Keratinocyte (primary cell): ENCODE measurements at regions not wholly inside any gene's neighbourhood (a gene's known extent, or its start where the extent isn't known, plus 50 kb on each side); places are given as distances from the start of the nearest gene placed in this dataset.

Experiments used
- DNase-seq: peaks from one replicate; pipeline ENCODE4 v3.0.0-alpha.2; 2011; ENCODE audit warnings: low read depth, missing footprints, low spot score
- FAIRE-seq: peaks from 2 replicates; lab custom pipeline; 2011; peaks lifted over from hg19 to GRCh38; lab: Jason Lieb, UNC
- H2AFZ ChIP-seq: 2 replicates; pipeline ENCODE4 v1.6.0; 2012; ENCODE audit warnings: low read length, control low read depth, inconsistent platforms; ENCODE audit not compliant: control insufficient read depth
- H3K27ac ChIP-seq: 2 replicates; pipeline ENCODE4 v1.5.1; 2011; ENCODE audit warnings: low read length; ENCODE audit not compliant: control insufficient read depth, insufficient read depth
- H3K27me3 ChIP-seq: 3 replicates; pipeline ENCODE4 v1.6.0; 2011; ENCODE audit warnings: low read length; ENCODE audit not compliant: control insufficient read depth, insufficient read depth; ENCODE audit errors: extremely low read depth
- H3K36me3 ChIP-seq, 2 experiments: 2 replicates in 1 of 2; 3 replicates in 1 of 2; pipeline ENCODE4 v1.5.1; 2011; ENCODE audit warnings: low read length in 2 of 2, mild to moderate bottlenecking in 1 of 2; ENCODE audit not compliant: control insufficient read depth in 2 of 2, insufficient read depth in 2 of 2; ENCODE audit errors: extremely low read depth in 1 of 2
- H3K4me1 ChIP-seq: 3 replicates; pipeline ENCODE4 v1.5.1; 2011; ENCODE audit warnings: low read length; ENCODE audit not compliant: control insufficient read depth, insufficient read depth; ENCODE audit errors: extremely low read depth
- H3K4me2 ChIP-seq: 3 replicates; pipeline ENCODE4 v1.6.0; 2011; ENCODE audit warnings: low read depth, low read length; ENCODE audit not compliant: control insufficient read depth, insufficient read depth; ENCODE audit errors: extremely low read depth
- H3K4me3 ChIP-seq, 3 experiments: fragments of 200-600 bp in 1 of 3; sonication (generic) in 1 of 3; 2 replicates in 2 of 3; 3 replicates in 1 of 3; pipeline ENCODE4 v1.5.1; 2011 to 2016; ENCODE audit warnings: low read length in 3 of 3, mild to moderate bottlenecking in 3 of 3, control low read depth in 2 of 3, inconsistent platforms in 1 of 3, low read depth in 1 of 3, mixed read lengths in 1 of 3, mixed run types in 1 of 3, moderate library complexity in 1 of 3; ENCODE audit not compliant: control insufficient read depth in 2 of 3, insufficient read depth in 2 of 3; ENCODE audit errors: extremely low read depth in 1 of 3
- H3K79me2 ChIP-seq: 2 replicates; pipeline ENCODE4 v1.6.0; 2012; ENCODE audit warnings: low read length; ENCODE audit not compliant: control insufficient read depth, insufficient read depth
- H3K9ac ChIP-seq: 3 replicates; pipeline ENCODE4 v1.6.0; 2011; ENCODE audit warnings: low read length; ENCODE audit not compliant: control insufficient read depth, insufficient read depth; ENCODE audit errors: extremely low read depth
- H3K9me1 ChIP-seq: 3 replicates; pipeline ENCODE4 v1.6.0; 2011; ENCODE audit warnings: low read length; ENCODE audit not compliant: control insufficient read depth, insufficient read depth; ENCODE audit errors: extremely low read depth
- H3K9me3 ChIP-seq: 2 replicates; pipeline ENCODE4 v1.5.1; 2012; ENCODE audit warnings: low read depth, low read length; ENCODE audit not compliant: control insufficient read depth
- H4K20me1 ChIP-seq: 3 replicates; pipeline ENCODE4 v1.6.0; 2011; ENCODE audit warnings: low read length; ENCODE audit not compliant: control insufficient read depth, insufficient read depth; ENCODE audit errors: extremely low read depth
- CTCF ChIP-seq, 3 experiments: IDR thresholded peaks in 1 of 3; conservative IDR thresholded peaks in 1 of 3; optimal IDR thresholded peaks in 1 of 3; 2 replicates in 2 of 3; 3 replicates in 1 of 3; pipeline versions ENCODE3 to v1.5.1; 2011; ENCODE audit warnings: low read length in 3 of 3, mild to moderate bottlenecking in 3 of 3, moderate library complexity in 2 of 3, control low read depth in 1 of 3, inconsistent platforms in 1 of 3; ENCODE audit not compliant: insufficient read depth in 2 of 3; ENCODE audit errors: extremely low read depth in 1 of 3
- EZH2 ChIP-seq: IDR thresholded peaks from one replicate; pipeline ENCODE4 v1.6.1; 2012; ENCODE audit warnings: inconsistent platforms, mild to moderate bottlenecking, low read length, moderate library complexity
- dilution Hi-C: fragments of 300-500 bp; cut with MboI; formaldehyde crosslinking; loops from one replicate; pipeline ENCODE4 v1.7.0; 2020; ENCODE audit warnings: low sequenced_read_pairs; ENCODE audit not compliant: extremely low pct_ligation_motif_present

GRCh38 chr1:222014001-222014400, 272.1 kb upstream of the DUSP10 start:
- Histone ChIP-seq H3K4me3 (no peak overlapping the region), H3K27me3 (no peaks in the 10 kb centered on the region), H3K9me3 (peaks cover 2% of the 10 kb centered on the region), H3K9me1 (no peaks in the 10 kb centered on the region), H4K20me1 (no peaks in the 10 kb centered on the region), H3K4me1 (no peaks in the 10 kb centered on the region), H2AFZ (no peak overlapping the region), H3K9ac (no peak overlapping the region), H3K36me3 (no peaks in the 10 kb centered on the region), H3K79me2 (no peaks in the 10 kb centered on the region), H3K4me2 (no peak overlapping the region), H3K27ac (no peak overlapping the region)
- no peak for FAIRE-seq
- TF ChIP-seq EZH2, result no peak
- dilution Hi-C loops, result no loop called here
- DNase-seq, result no peak

- Histone ChIP-seq H3K9me3 (peaks cover 2% of the 10 kb centered on the region), H3K27ac (no peak overlapping the region), H3K4me2 (no peak overlapping the region), H3K36me3 (no peaks in the 10 kb centered on the region), H3K9me1 (no peaks in the 10 kb centered on the region), H4K20me1 (no peaks in the 10 kb centered on the region), H2AFZ (no peak overlapping the region), H3K9ac (no peak overlapping the region), H3K4me3 (no peak overlapping the region), H3K27me3 (no peaks in the 10 kb centered on the region), H3K4me1 (no peaks in the 10 kb centered on the region), H3K79me2 (no peaks in the 10 kb centered on the region)
- dilution Hi-C loops, result no loop called here
- DNase-seq (no peak), FAIRE-seq (no peak)
- no peak for TF ChIP-seq CTCF (optimal IDR thresholded peaks at IDR 0.05 in 1 of 3, IDR thresholded peaks at IDR 0.05 in 1 of 3, conservative IDR thresholded peaks at IDR 0.05 in 1 of 3; ENCODE audit: extremely low read depth in 1 of 3, insufficient read depth in 2 of 3, low read length in 3 of 3)
- TF ChIP-seq EZH2, result no peak
Observed at GRCh38 chr1:222012816-222013215, 270.9 kb upstream of the DUSP10 start.

GRCh38 chr1:222010306-222010705, 268.4 kb upstream of the DUSP10 start:
- Histone ChIP-seq H4K20me1 (no peaks in the 10 kb centered on the region), H3K9ac (no peak overlapping the region), H3K27me3 (no peaks in the 10 kb centered on the region), H3K4me1 (no peaks in the 10 kb centered on the region), H3K9me1 (no peaks in the 10 kb centered on the region), H3K79me2 (no peaks in the 10 kb centered on the region), H3K36me3 (no peaks in the 10 kb centered on the region), H3K4me2 (no peak overlapping the region), H2AFZ (no peak overlapping the region), H3K9me3 (peaks cover 2% of the 10 kb centered on the region), H3K4me3 (no peak overlapping the region), H3K27ac (no peak overlapping the region)
- FAIRE-seq (no peak), DNase-seq (no peak)
- no peak for TF ChIP-seq CTCF (optimal IDR thresholded peaks at IDR 0.05 in 1 of 3, IDR thresholded peaks at IDR 0.05 in 1 of 3, conservative IDR thresholded peaks at IDR 0.05 in 1 of 3; ENCODE audit: extremely low read depth in 1 of 3, insufficient read depth in 2 of 3, low read length in 3 of 3)
- no peak for TF ChIP-seq EZH2
- dilution Hi-C loops, result no loop called here
